GM21381 (cell line): ENCODE measurements at regions not wholly inside any gene's neighbourhood (a gene's known extent, or its start where the extent isn't known, plus 50 kb on each side); places are given as distances from the start of the nearest gene placed in this dataset.
"Not testable (repeated sequence)": the region's sequence is repeated elsewhere in the genome, so short reads cannot be mapped to it uniquely, and the experiment has no call there.

Source experiments
- ATAC-seq: cut with Tn5 transposase; IDR thresholded peaks from one replicate; pipeline ENCODE4 v1.9.1; 2021; ENCODE audit warnings: mild to moderate bottlenecking, moderate library complexity; ENCODE audit not compliant: unreplicated experiment

GRCh38 chr7:155395176-155395797, 62.6 kb upstream of the EN2 start:
- ATAC-seq = no peak

- ATAC-seq = no peak
Measured at GRCh38 chr7:155396661-155397060, 61.3 kb upstream of the EN2 start.

- ATAC-seq = not testable (repeated sequence)
Measured at GRCh38 chr7:155397758-155398714, 59.9 kb upstream of the EN2 start.

- ATAC-seq = no peak
Measured at GRCh38 chr7:155398944-155399343, 59.0 kb upstream of the EN2 start.

- ATAC-seq = no peak
Measured at GRCh38 chr7:155399577-155399976, 58.4 kb upstream of the EN2 start.

GRCh38 chr7:155401231-155401630, 56.7 kb upstream of the EN2 start:
- no peak for ATAC-seq

- ATAC-seq = no peak
Measured at GRCh38 chr7:155401884-155402283, 56.0 kb upstream of the EN2 start.

GRCh38 chr7:155402941-155403340, 55.0 kb upstream of the EN2 start:
- no peak for ATAC-seq

- ATAC-seq = no peak
Measured at GRCh38 chr7:155404976-155405375, 53.0 kb upstream of the EN2 start.

GRCh38 chr7:155405399-155406318, 52.3 kb upstream of the EN2 start:
- no peak for ATAC-seq

GRCh38 chr7:155407799-155408198, 50.1 kb upstream of the EN2 start:
- no peak for ATAC-seq
